B cell (primary cell): ENCODE measurements at regions not wholly inside any gene's neighbourhood (a gene's known extent, or its start where the extent isn't known, plus 50 kb on each side); places are given as distances from the start of the nearest gene placed in this dataset.

ENCODE experiments used
- ATAC-seq: fragments of 200-7000 bp; cut with Tn5 transposase; one replicate; pipeline ENCODE4 v1.10.0; 2021; ENCODE audit warnings: low read depth, mild to moderate bottlenecking, moderate number of reproducible peaks, moderate library complexity
- CTCF ChIA-PET: fragments of 350-600 bp; sonication (Branson Sonifier 250); formaldehyde crosslinking; loops from one replicate; lab custom pipeline; 2021; ENCODE audit warnings: antibody characterized with exemption, inconsistent platforms; lab: Charles Lee
- POLR2A ChIA-PET: fragments of 350-600 bp; sonication (Branson Sonifier 250); formaldehyde crosslinking; loops from one replicate; lab custom pipeline; 2021; ENCODE audit warnings: antibody characterized with exemption; lab: Charles Lee
- DNase-seq: peaks from one replicate; pipeline ENCODE4 v3.0.0; 2013
- H2AFZ ChIP-seq: 2 replicates; pipeline ENCODE4 v1.6.1; 2012; ENCODE audit warnings: mild to moderate bottlenecking, low read depth, low read length; ENCODE audit not compliant: insufficient read depth, poor library complexity, severe bottlenecking
- H3K27ac ChIP-seq, 2 donors: 1 replicate in 1 of 2; 2 replicates in 1 of 2; pipeline ENCODE4 v1.5.1; 2012 to 2013; ENCODE audit warnings: low read length in 2 of 2, mild to moderate bottlenecking in 2 of 2, moderate library complexity in 1 of 2
- H3K27me3 ChIP-seq, 4 experiments: fragments of 200-600 bp in 1 of 4; sonication (generic) in 1 of 4; replicated peaks in 1 of 4; 1 replicate in 2 of 4; 2 replicates in 2 of 4; pipeline versions ENCODE4 v1.6.1 to v1.7.0; 2013 to 2016; ENCODE audit warnings: low read length in 3 of 4, mild to moderate bottlenecking in 2 of 4, mixed read lengths in 1 of 4, moderate library complexity in 1 of 4; ENCODE audit not compliant: insufficient read depth in 4 of 4, control insufficient read depth in 3 of 4; ENCODE audit errors: control extremely low read depth in 1 of 4
- H3K36me3 ChIP-seq, 2 experiments: replicated peaks in 1 of 2; 1 replicate in 1 of 2; 2 replicates in 1 of 2; pipeline versions ENCODE4 v1.6.1 to v1.7.1; 2013; ENCODE audit warnings: low read length in 1 of 2; ENCODE audit not compliant: insufficient read depth in 2 of 2, control insufficient read depth in 1 of 2; ENCODE audit errors: control extremely low read depth in 1 of 2, extremely low read depth in 1 of 2
- H3K4me1 ChIP-seq, 2 donors: fragments of 200-600 bp in 1 of 2; sonication (generic) in 1 of 2; 1 replicate in 1 of 2; 2 replicates in 1 of 2; pipeline versions ENCODE4 v1.5.1 to v1.6.1; 2013 to 2017; ENCODE audit warnings: low read length in 2 of 2; ENCODE audit not compliant: control insufficient read depth in 2 of 2, insufficient read depth in 2 of 2
- H3K4me2 ChIP-seq: replicated peaks from 2 replicates; pipeline ENCODE3; 2012; ENCODE audit warnings: mild to moderate bottlenecking, low read depth, low read length; ENCODE audit not compliant: poor library complexity, severe bottlenecking
- H3K4me3 ChIP-seq, 5 experiments: fragments of 200-600 bp in 1 of 5; sonication (generic) in 1 of 5; 1 replicate in 3 of 5; 2 replicates in 2 of 5; pipeline versions ENCODE4 v1.5.1 to v1.7.0; 2011 to 2016; ENCODE audit warnings: low read length in 4 of 5, mild to moderate bottlenecking in 4 of 5, low read depth in 2 of 5, control low read depth in 1 of 5, moderate library complexity in 1 of 5; ENCODE audit not compliant: insufficient read depth in 1 of 5; ENCODE audit errors: control extremely low read depth in 1 of 5, extremely low read depth in 1 of 5
- H3K79me2 ChIP-seq: fragments of 200-600 bp; sonication (generic); one replicate; pipeline ENCODE4 v1.6.0; 2016; ENCODE audit warnings: low read length; ENCODE audit not compliant: control insufficient read depth, insufficient read depth
- H3K9ac ChIP-seq: fragments of 200-600 bp; sonication (generic); 2 replicates; pipeline ENCODE4 v1.6.1; 2017; ENCODE audit warnings: mild to moderate bottlenecking, low read length, moderate library complexity
- H3K9me3 ChIP-seq, 3 donors: one replicate each; pipeline versions ENCODE4 v1.6.1 to v1.7.1; 2013; ENCODE audit warnings: low read length in 2 of 3; ENCODE audit not compliant: control insufficient read depth in 2 of 3, insufficient read depth in 1 of 3; ENCODE audit errors: control extremely low read depth in 1 of 3
- H4K20me1 ChIP-seq: 2 replicates; pipeline ENCODE4 v1.6.0; 2012; ENCODE audit warnings: mild to moderate bottlenecking, low read length; ENCODE audit not compliant: insufficient read depth, control insufficient read depth, poor library complexity, severe bottlenecking
- H3K27ac Mint-ChIP-seq: one replicate; pipeline ENCODE4 v1.8.0; 2021; ENCODE audit warnings: mixed read lengths
- H3K27me3 Mint-ChIP-seq: one replicate; pipeline ENCODE4 v1.8.0; 2021; ENCODE audit warnings: mixed read lengths
- H3K4me1 Mint-ChIP-seq: one replicate; pipeline ENCODE4 v1.8.0; 2021; ENCODE audit warnings: mixed read lengths
- H3K4me3 Mint-ChIP-seq: one replicate; pipeline ENCODE4 v1.8.0; 2021; ENCODE audit warnings: mixed read lengths
- H3K9me3 Mint-ChIP-seq: one replicate; pipeline ENCODE4 v1.8.0; 2022; ENCODE audit warnings: mixed read lengths; ENCODE audit not compliant: insufficient read depth
- CTCF ChIP-seq: fragments of 200-600 bp; IDR thresholded peaks from one replicate; pipeline ENCODE4 v1.8.0; 2022; ENCODE audit warnings: antibody characterized with exemption, mild to moderate bottlenecking
- EZH2 ChIP-seq: IDR thresholded peaks from 2 replicates; pipeline ENCODE4 v1.6.1; 2012; ENCODE audit warnings: borderline replicate concordance, low read depth, mild to moderate bottlenecking, moderate library complexity, low read length; ENCODE audit not compliant: insufficient read depth, poor library complexity, severe bottlenecking
- WGBS: methylation state at CpG from one replicate; pipeline ENCODE4 v1.1.5; 2013; ENCODE audit warnings: missing lambda C conversion rate; ENCODE audit not compliant: insufficient coverage; 5-methylcytosine and 5-hydroxymethylcytosine counted together
- intact Hi-C: fragments of 100-400 bp; cut with micrococcal nuclease; formaldehyde crosslinking; loops from one replicate; pipeline ENCODE4 v1.10.0; 2022

GRCh38 chr13:27680465-27680864 is 58.8 kb downstream of the POLR1D start:
- Histone ChIP-seq H3K9ac (no peak overlapping the region), H3K4me2 (no peak overlapping the region), H3K27me3 (peaks cover 0 to 25% (median 18%) of the 10 kb centered on the region in 4 experiments), H3K36me3 (no peaks in the 10 kb centered on the region), H3K4me1 (no peaks in the 10 kb centered on the region), H3K4me3 (no peak overlapping the region), H3K9me3 (peaks cover 0 to 3% (median 1%) of the 10 kb centered on the region in 3 donors), H3K79me2 (no peaks in the 10 kb centered on the region), H4K20me1 (no peaks in the 10 kb centered on the region), H2AFZ (no peak overlapping the region), H3K27ac (no peak overlapping the region)
- Mint-ChIP-seq H3K9me3 (peaks cover 2% of the 10 kb centered on the region), H3K27ac (no peak overlapping the region), H3K27me3 (peaks cover 35% of the 10 kb centered on the region), H3K4me1 (no peaks in the 10 kb centered on the region), H3K4me3 (no peak overlapping the region)
- ChIA-PET POLR2A (no interaction called here), CTCF (interaction anchor here (0.5 kb wide), 1 partner anchor 1059 kb away, joined by 4 read pairs; no protein-coding TSS in a partner anchor)
- DNase-seq = no peak
- no peak for ATAC-seq
- intact Hi-C loops = no loop called here
- no peak for TF ChIP-seq EZH2
- TF ChIP-seq CTCF = no peak

GRCh38 chr13:27691207-27691606 is 69.5 kb downstream of the POLR1D start:
- DNase-seq = no peak
- Histone ChIP-seq H2AFZ (no peak overlapping the region), H3K27me3 (peaks cover 0 to 5% (median 0%) of the 10 kb centered on the region in 4 experiments), H3K4me1 (no peaks in the 10 kb centered on the region), H3K36me3 (no peaks in the 10 kb centered on the region), H3K4me2 (no peak overlapping the region), H3K9ac (no peak overlapping the region), H3K27ac (no peak overlapping the region), H4K20me1 (no peaks in the 10 kb centered on the region), H3K9me3 (peaks cover 7 to 16% (median 13%) of the 10 kb centered on the region in 3 donors), H3K79me2 (no peaks in the 10 kb centered on the region), H3K4me3 (no peak overlapping the region)
- Mint-ChIP-seq H3K9me3 (peaks cover 16% of the 10 kb centered on the region), H3K27ac (no peak overlapping the region), H3K4me1 (no peaks in the 10 kb centered on the region), H3K4me3 (no peak overlapping the region), H3K27me3 (peaks cover 12% of the 10 kb centered on the region)
- TF ChIP-seq CTCF (no peak), EZH2 (no peak)
- ATAC-seq = no peak
- no CpG with 5 or more reads among the region's 3 CpGs for WGBS
- POLR2A ChIA-PET = no interaction called here
- CTCF ChIA-PET = no interaction called here
- intact Hi-C loops = no loop called here
